GM12865 (cell line): ENCODE measurements at regions not wholly inside any gene's neighbourhood (a gene's known extent, or its start where the extent isn't known, plus 50 kb on each side); places are given as distances from the start of the nearest gene placed in this dataset.

ENCODE experiments used
- DNase-seq: peaks from one replicate; pipeline ENCODE4 v3.0.0; 2010; ENCODE audit warnings: low read depth
- H3K4me3 ChIP-seq: 2 replicates; pipeline ENCODE4 v1.5.1; 2011; ENCODE audit warnings: mild to moderate bottlenecking, low read depth, low read length, control low read depth
- TF ChIP-seq, protein P1 (sequence below): IDR thresholded peaks from 2 replicates; pipeline ENCODE4 v1.5.1; 2011; ENCODE audit warnings: low read length, control low read depth, low read depth, inconsistent platforms; ENCODE audit not compliant: insufficient read depth; ENCODE audit errors: missing control alignments

- no peak overlapping the region for H3K4me3 ChIP-seq
- TF ChIP-seq, protein P1, sequence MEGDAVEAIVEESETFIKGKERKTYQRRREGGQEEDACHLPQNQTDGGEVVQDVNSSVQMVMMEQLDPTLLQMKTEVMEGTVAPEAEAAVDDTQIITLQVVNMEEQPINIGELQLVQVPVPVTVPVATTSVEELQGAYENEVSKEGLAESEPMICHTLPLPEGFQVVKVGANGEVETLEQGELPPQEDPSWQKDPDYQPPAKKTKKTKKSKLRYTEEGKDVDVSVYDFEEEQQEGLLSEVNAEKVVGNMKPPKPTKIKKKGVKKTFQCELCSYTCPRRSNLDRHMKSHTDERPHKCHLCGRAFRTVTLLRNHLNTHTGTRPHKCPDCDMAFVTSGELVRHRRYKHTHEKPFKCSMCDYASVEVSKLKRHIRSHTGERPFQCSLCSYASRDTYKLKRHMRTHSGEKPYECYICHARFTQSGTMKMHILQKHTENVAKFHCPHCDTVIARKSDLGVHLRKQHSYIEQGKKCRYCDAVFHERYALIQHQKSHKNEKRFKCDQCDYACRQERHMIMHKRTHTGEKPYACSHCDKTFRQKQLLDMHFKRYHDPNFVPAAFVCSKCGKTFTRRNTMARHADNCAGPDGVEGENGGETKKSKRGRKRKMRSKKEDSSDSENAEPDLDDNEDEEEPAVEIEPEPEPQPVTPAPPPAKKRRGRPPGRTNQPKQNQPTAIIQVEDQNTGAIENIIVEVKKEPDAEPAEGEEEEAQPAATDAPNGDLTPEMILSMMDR: no peak
- no peak for DNase-seq
Measured at GRCh38 chr6:14738933-14739332, 506.9 kb upstream of the JARID2 start.

GRCh38 chr6:14739827-14740226 lies 506.0 kb upstream of the JARID2 start:
- no peak overlapping the region for H3K4me3 ChIP-seq
- DNase-seq: no peak
- TF ChIP-seq, protein P1: no peak

- DNase-seq: no peak
- no peak overlapping the region for H3K4me3 ChIP-seq
- TF ChIP-seq, protein P1: no peak
Measured at GRCh38 chr6:14742171-14742570, 503.7 kb upstream of the JARID2 start.

DNA sequence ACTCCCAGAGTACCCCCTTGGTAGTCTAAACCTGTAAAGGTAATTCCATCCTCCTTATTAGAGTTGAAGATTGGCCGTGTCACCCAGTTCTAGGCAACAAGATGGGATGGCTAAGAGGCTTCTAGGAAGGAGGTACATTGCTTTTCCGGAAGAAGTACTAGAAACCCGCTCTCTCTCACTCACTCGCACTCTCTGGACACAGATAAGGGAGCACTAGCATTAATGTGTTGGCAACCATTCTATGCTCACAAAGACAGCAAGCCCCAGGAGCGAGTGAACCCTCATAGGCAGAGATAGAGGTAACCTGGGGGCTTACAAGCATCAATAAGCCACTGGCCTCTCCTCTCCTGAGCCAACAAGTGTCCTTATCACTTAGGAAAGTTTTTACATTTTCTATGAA lies 503.2 kb upstream of the JARID2 start:
- H3K4me3 ChIP-seq: no peak overlapping the region
- DNase-seq: no peak

DNA sequence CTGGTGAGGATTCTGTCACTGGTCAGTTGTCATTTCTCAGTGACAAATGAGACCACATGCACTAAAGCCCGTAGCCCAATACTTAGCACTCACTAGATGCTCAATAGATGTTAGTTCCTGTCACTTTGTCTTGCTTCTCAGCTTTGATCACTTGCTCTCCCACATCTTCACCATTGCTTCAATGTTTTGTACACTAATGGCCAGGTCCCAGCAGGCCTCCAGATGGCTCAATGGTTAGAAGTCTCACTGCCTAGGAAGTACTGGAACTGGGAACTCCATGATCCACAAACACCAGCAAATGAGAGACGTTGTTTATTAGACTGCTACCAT lies 502.8 kb upstream of the JARID2 start:
- DNase-seq: no peak
- TF ChIP-seq, protein P1: no peak
- no peak overlapping the region for H3K4me3 ChIP-seq

More for the DNA sequence above, 503.2 kb upstream of the JARID2 start:
- TF ChIP-seq, protein P1: no peak

DNA sequence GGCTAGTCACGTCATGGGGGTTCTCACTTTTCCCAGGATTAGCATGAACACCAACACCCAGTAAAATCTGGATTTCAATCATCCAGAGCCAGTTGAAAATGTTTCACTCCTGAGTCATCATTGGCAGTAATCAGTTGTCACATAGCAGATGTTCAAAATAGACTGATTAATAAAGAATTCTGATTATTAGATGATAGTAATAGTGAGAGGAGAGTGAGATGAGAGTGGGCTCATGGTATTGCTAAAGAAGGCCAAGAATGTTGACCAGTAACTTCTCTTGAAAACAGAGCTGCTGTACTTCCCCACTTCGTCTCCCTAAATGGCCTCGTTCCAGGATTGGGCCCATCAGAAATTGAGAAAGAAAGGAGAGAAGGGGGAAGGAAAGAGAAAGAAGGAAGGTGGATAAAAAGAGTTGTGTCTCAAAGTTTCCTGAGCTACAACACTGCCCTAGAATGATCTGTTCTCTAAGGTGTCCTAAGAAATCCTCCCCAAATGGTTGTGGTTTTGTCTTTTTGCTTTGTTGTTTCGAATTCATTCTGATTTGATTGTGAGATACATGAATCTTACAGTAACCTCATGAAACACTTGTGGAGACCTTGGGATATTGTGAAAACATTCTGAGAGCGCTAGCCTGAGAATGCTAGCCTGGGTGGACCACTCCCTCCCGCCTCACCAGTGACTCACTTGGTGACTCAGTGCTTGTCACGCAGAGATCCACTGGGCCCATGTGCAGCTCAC lies 502.2 kb upstream of the JARID2 start:
- DNase-seq: peak; percentile 80
- TF ChIP-seq, protein P1: no peak
- H3K4me3 ChIP-seq: no peak overlapping the region

DNA sequence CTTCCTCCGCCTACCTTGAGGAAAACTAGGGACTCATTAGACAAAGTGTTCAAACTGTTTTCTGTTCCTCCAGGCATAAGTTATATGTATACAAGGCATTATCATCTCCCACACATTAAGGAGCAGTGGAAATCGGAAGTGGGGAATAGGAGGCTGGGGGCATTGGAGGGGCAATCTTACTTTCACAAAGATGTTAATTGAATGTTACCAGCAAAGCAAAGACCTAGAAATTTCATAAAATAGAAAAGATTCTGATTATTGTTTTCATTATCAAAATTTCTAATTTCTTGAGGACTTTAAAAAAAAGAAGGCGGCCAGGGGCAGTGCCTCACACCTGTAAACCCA lies 501.7 kb upstream of the JARID2 start:
- TF ChIP-seq, protein P1: no peak
- no peak overlapping the region for H3K4me3 ChIP-seq
- no peak for DNase-seq
